OCI-LY3 (cell line): ENCODE measurements at regions not wholly inside any gene's neighbourhood (a gene's known extent, or its start where the extent isn't known, plus 50 kb on each side); places are given as distances from the start of the nearest gene placed in this dataset.

ENCODE experiments used
- H2AFZ ChIP-seq: fragments of 200-600, 300-600 bp; shearing (Covaris generic); 2 replicates; pipeline ENCODE4 v1.6.0; 2014; ENCODE audit warnings: antibody characterized with exemption, low read depth, low read length
- H3K27ac ChIP-seq: fragments of 200-600, 300-600 bp; sonication (generic); 2 replicates; pipeline ENCODE4 v1.5.1; 2014; ENCODE audit warnings: mild to moderate bottlenecking, low read length, moderate library complexity, mixed read lengths
- H3K27me3 ChIP-seq: fragments of 200-600, 300-600 bp; sonication (generic); 2 replicates; pipeline ENCODE4 v1.6.1; 2014; ENCODE audit warnings: low read depth, low read length, mixed read lengths
- H3K36me3 ChIP-seq: fragments of 200-600, 300-600 bp; sonication (generic); replicated peaks from 2 replicates; pipeline ENCODE3; 2014; ENCODE audit warnings: low read depth, low read length, mixed read lengths
- H3K4me1 ChIP-seq: fragments of 300-600, 200-600 bp; sonication (generic); 2 replicates; pipeline ENCODE4 v1.6.1; 2014; ENCODE audit warnings: low read length, mixed read lengths
- H3K4me2 ChIP-seq: fragments of 200-600, 300-600 bp; sonication (generic); 2 replicates; pipeline ENCODE4 v1.6.1; 2014; ENCODE audit warnings: low read length, mixed read lengths
- H3K4me3 ChIP-seq: fragments of 300-600, 200-600 bp; sonication (generic); 2 replicates; pipeline ENCODE4 v1.5.1; 2014; ENCODE audit warnings: antibody characterized with exemption, mild to moderate bottlenecking, low read length, moderate library complexity
- H3K79me2 ChIP-seq: fragments of 300-600, 200-600 bp; shearing (Covaris generic); 2 replicates; pipeline ENCODE4 v1.6.1; 2014; ENCODE audit warnings: mild to moderate bottlenecking, low read length, mixed read lengths
- H3K9ac ChIP-seq: fragments of 300-600, 200-600 bp; shearing (Covaris generic); 2 replicates; pipeline ENCODE4 v1.6.0; 2014; ENCODE audit warnings: mild to moderate bottlenecking, low read length, moderate library complexity
- H3K9me3 ChIP-seq: fragments of 200-600, 300-600 bp; shearing (Covaris generic); 2 replicates; pipeline ENCODE4 v1.6.1; 2014; ENCODE audit warnings: low read length, mixed read lengths; ENCODE audit not compliant: insufficient read depth
- H4K20me1 ChIP-seq: fragments of 200-600, 300-600 bp; sonication (generic); 2 replicates; pipeline ENCODE4 v1.6.1; 2016; ENCODE audit warnings: low read length, mixed read lengths; ENCODE audit not compliant: insufficient read depth
- CTCF ChIP-seq: fragments of 200-600, 300-600 bp; sonication (generic); IDR thresholded peaks from 2 replicates; pipeline ENCODE4 v1.5.1; 2014; ENCODE audit warnings: antibody characterized with exemption, low read length, low read depth
- EZH2phosphoT487 ChIP-seq: fragments of 200-600 bp; shearing (Covaris generic); IDR thresholded peaks from 2 replicates; pipeline ENCODE4 v1.6.1; 2018; ENCODE audit warnings: antibody characterized with exemption, mixed run types, low read depth

- Histone ChIP-seq H3K27ac (no peak overlapping the region), H3K27me3 (no peaks in the 10 kb centered on the region), H3K4me1 (peaks cover 12% of the 10 kb centered on the region), H2AFZ (no peak overlapping the region), H3K9ac (no peak overlapping the region), H3K9me3 (no peaks in the 10 kb centered on the region), H3K36me3 (no peaks in the 10 kb centered on the region), H4K20me1 (no peaks in the 10 kb centered on the region), H3K4me3 (no peak overlapping the region), H3K79me2 (no peaks in the 10 kb centered on the region), H3K4me2 (no peak overlapping the region)
- TF ChIP-seq EZH2phosphoT487 (no peak), CTCF (no peak)
These were observed 121.3 kb upstream of the SYT4 start for GRCh38 chr18:43398601-43399000.

GRCh38 chr18:43405097-43405496 is 127.8 kb upstream of the SYT4 start:
- no peaks in the 10 kb centered on the region for H3K79me2 ChIP-seq
- no peak overlapping the region for H3K4me3 ChIP-seq
- no peak overlapping the region for H3K9ac ChIP-seq
- no peak overlapping the region for H3K27ac ChIP-seq
- H4K20me1 ChIP-seq, result no peaks in the 10 kb centered on the region
- H3K27me3 ChIP-seq, result no peaks in the 10 kb centered on the region
- peaks cover 10% of the 10 kb centered on the region for H3K4me1 ChIP-seq
- H3K4me2 ChIP-seq, result no peak overlapping the region
- no peaks in the 10 kb centered on the region for H3K36me3 ChIP-seq
- no peaks in the 10 kb centered on the region for H3K9me3 ChIP-seq
- TF ChIP-seq CTCF (no peak), EZH2phosphoT487 (no peak)
- H2AFZ ChIP-seq, result no peak overlapping the region

- no peaks in the 10 kb centered on the region for H3K9me3 ChIP-seq
- H3K27me3 ChIP-seq, result no peaks in the 10 kb centered on the region
- H3K4me1 ChIP-seq, result no peaks in the 10 kb centered on the region
- H3K4me2 ChIP-seq, result no peak overlapping the region
- H2AFZ ChIP-seq, result peak overlapping the region; percentile 26; the same call in 1 of the 2 replicates
- H3K27ac ChIP-seq, result no peak overlapping the region
- no peak for TF ChIP-seq EZH2phosphoT487
- no peak for TF ChIP-seq CTCF
- no peaks in the 10 kb centered on the region for H4K20me1 ChIP-seq
- H3K9ac ChIP-seq, result no peak overlapping the region
- H3K36me3 ChIP-seq, result no peaks in the 10 kb centered on the region
- no peak overlapping the region for H3K4me3 ChIP-seq
- no peaks in the 10 kb centered on the region for H3K79me2 ChIP-seq
These were observed 136.7 kb upstream of the SYT4 start for GRCh38 chr18:43414006-43414405.

- H3K27ac ChIP-seq, result no peak overlapping the region
- no peaks in the 10 kb centered on the region for H3K27me3 ChIP-seq
- no peaks in the 10 kb centered on the region for H4K20me1 ChIP-seq
- no peak overlapping the region for H3K9ac ChIP-seq
- H3K4me1 ChIP-seq, result no peaks in the 10 kb centered on the region
- no peaks in the 10 kb centered on the region for H3K9me3 ChIP-seq
- H3K4me2 ChIP-seq, result no peak overlapping the region
- H3K4me3 ChIP-seq, result no peak overlapping the region
- H2AFZ ChIP-seq, result no peak overlapping the region
- H3K79me2 ChIP-seq, result no peaks in the 10 kb centered on the region
- no peak for TF ChIP-seq CTCF
- no peak for TF ChIP-seq EZH2phosphoT487
- H3K36me3 ChIP-seq, result no peaks in the 10 kb centered on the region
These were observed 142.8 kb upstream of the SYT4 start for GRCh38 chr18:43420091-43420490.
